ENCODE measurements at regions not wholly inside any gene's neighbourhood (a gene's known extent, or its start where the extent isn't known, plus 50 kb on each side); places are given as distances from the start of the nearest gene placed in this dataset.

DNA sequence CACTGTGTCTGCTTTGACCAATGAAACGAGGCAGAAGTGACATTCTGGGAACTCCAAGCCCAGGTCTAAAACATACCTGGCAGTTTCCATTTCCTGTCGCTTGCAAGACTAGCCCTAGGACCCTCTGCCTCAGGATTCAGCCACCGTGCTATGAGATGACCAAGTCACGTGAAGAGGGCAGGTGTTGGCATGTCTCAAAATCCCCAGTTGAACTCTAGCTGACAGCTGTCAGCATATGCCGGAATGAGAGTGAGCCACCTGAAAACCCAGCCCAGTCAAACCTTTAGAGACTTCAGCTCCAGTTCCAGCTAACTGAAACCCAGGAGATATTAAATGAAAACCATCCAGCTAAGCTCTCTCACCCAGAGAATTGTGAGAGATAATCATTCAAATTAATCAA, 89.9 kb upstream of the PPP1R3A start:
- H3K27ac ChIP-seq, result no peak overlapping the region
- no peaks in the 10 kb centered on the region for H3F3A ChIP-seq (ENCODE audit: low read depth)
- Mint-ChIP-seq H3K27ac (no peak overlapping the region), H3K4me1 (no peaks in the 10 kb centered on the region), H3K9me3 (no peaks in the 10 kb centered on the region), H3K27me3 (ENCODE audit: insufficient read depth, low read depth) (no peaks in the 10 kb centered on the region), H3K36me3 (no peaks in the 10 kb centered on the region), H3K4me3 (no peak overlapping the region)
- H3K27me3 ChIP-seq, result no peaks in the 10 kb centered on the region
- DNase-seq (ENCODE audit: low spot score), result no peak
- H3K36me3 ChIP-seq, result no peaks in the 10 kb centered on the region
- H3K4me1 ChIP-seq, result no peaks in the 10 kb centered on the region
- H4K20me1 ChIP-seq (ENCODE audit: low read depth), result no peaks in the 10 kb centered on the region
- no peak overlapping the region for H3K4me3 ChIP-seq
- TF ChIP-seq, protein P1, sequence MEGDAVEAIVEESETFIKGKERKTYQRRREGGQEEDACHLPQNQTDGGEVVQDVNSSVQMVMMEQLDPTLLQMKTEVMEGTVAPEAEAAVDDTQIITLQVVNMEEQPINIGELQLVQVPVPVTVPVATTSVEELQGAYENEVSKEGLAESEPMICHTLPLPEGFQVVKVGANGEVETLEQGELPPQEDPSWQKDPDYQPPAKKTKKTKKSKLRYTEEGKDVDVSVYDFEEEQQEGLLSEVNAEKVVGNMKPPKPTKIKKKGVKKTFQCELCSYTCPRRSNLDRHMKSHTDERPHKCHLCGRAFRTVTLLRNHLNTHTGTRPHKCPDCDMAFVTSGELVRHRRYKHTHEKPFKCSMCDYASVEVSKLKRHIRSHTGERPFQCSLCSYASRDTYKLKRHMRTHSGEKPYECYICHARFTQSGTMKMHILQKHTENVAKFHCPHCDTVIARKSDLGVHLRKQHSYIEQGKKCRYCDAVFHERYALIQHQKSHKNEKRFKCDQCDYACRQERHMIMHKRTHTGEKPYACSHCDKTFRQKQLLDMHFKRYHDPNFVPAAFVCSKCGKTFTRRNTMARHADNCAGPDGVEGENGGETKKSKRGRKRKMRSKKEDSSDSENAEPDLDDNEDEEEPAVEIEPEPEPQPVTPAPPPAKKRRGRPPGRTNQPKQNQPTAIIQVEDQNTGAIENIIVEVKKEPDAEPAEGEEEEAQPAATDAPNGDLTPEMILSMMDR (IDR thresholded peaks at IDR 0.05), result no peak
- TF ChIP-seq EZH2phosphoT487 (IDR thresholded peaks at IDR 0.05), result no peak
- TF ChIP-seq EZH2 (IDR thresholded peaks at IDR 0.05), result no peak
- H3K9ac ChIP-seq, result no peak overlapping the region
- H3K79me2 ChIP-seq (ENCODE audit: low read depth), result no peaks in the 10 kb centered on the region
- H2AFZ ChIP-seq (replicated peaks), result no peak overlapping the region
- H3K4me2 ChIP-seq, result no peak overlapping the region
- H3K9me3 ChIP-seq (ENCODE audit: low read depth), result no peaks in the 10 kb centered on the region

DNA sequence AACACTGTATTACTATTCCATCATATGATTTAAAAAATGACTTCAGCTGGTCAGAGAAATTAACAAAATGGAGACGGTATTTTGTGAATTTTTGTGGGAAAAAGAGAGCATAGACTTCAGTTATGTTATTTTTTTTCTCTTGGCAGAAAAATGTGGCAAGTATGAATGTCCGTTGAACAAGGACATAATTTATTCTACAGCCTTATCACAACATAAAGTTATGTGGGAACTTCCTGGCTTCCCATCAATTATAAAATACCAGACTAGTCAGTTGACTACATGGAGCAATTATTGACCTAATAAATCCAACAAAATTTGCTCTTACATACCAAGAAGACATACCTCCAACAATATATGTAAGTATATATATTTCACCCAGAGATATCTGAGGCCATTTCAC, 88.6 kb upstream of the PPP1R3A start:
- H3K9ac ChIP-seq, result no peak overlapping the region
- H3K4me3 Mint-ChIP-seq, result no peak overlapping the region
- peaks cover 3% of the 10 kb centered on the region for H3K9me3 Mint-ChIP-seq

DNA sequence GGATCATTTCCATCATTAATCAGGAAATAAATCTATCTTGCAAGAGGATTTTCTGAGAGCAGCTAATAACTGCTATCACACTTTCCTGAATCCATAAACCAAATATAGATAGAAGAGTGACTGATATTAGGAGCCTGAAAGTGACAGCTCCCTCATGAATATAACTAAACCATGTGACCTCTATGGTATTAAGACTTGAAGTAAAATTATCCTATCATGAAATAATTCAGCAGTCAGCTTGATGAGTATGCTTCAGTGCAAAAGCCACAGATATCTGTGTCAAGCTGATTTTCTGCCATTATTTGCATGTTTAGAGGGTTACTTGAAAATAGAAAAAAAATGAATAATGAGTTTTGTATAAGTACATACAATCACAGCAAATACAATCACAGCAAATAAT, 80.1 kb upstream of the PPP1R3A start:
- Histone ChIP-seq H3K9me3 (ENCODE audit: low read depth) (peaks cover 15% of the 10 kb centered on the region), H2AFZ (replicated peaks) (no peak overlapping the region), H3K4me3 (no peak overlapping the region), H3K79me2 (ENCODE audit: low read depth) (no peaks in the 10 kb centered on the region), H3K27me3 (no peaks in the 10 kb centered on the region), H3K36me3 (no peaks in the 10 kb centered on the region), H3K4me2 (no peak overlapping the region), H3F3A (ENCODE audit: low read depth) (no peaks in the 10 kb centered on the region), H3K9ac (no peak overlapping the region), H4K20me1 (ENCODE audit: low read depth) (no peaks in the 10 kb centered on the region), H3K4me1 (no peaks in the 10 kb centered on the region), H3K27ac (no peak overlapping the region)
- TF ChIP-seq, protein P1 (IDR thresholded peaks at IDR 0.05), result no peak
- TF ChIP-seq EZH2 (IDR thresholded peaks at IDR 0.05) (no peak), EZH2phosphoT487 (IDR thresholded peaks at IDR 0.05) (no peak)
- Mint-ChIP-seq H3K4me1 (no peaks in the 10 kb centered on the region), H3K36me3 (no peaks in the 10 kb centered on the region), H3K27me3 (ENCODE audit: insufficient read depth, low read depth) (no peaks in the 10 kb centered on the region), H3K4me3 (no peak overlapping the region), H3K27ac (no peak overlapping the region), H3K9me3 (peaks cover 10% of the 10 kb centered on the region)
- no peak for DNase-seq (ENCODE audit: low spot score)

More for the DNA sequence above, 88.6 kb upstream of the PPP1R3A start:
- no peak overlapping the region for H3K4me2 ChIP-seq
- no peaks in the 10 kb centered on the region for H3K27me3 Mint-ChIP-seq (ENCODE audit: insufficient read depth, low read depth)
- no peak overlapping the region for H3K4me3 ChIP-seq
- H3F3A ChIP-seq (ENCODE audit: low read depth), result no peaks in the 10 kb centered on the region
- H4K20me1 ChIP-seq (ENCODE audit: low read depth), result no peaks in the 10 kb centered on the region
- H3K79me2 ChIP-seq (ENCODE audit: low read depth), result no peaks in the 10 kb centered on the region
- no peaks in the 10 kb centered on the region for H3K4me1 ChIP-seq
- DNase-seq (ENCODE audit: low spot score), result no peak
- no peaks in the 10 kb centered on the region for H3K36me3 Mint-ChIP-seq
- H3K9me3 ChIP-seq (ENCODE audit: low read depth), result no peaks in the 10 kb centered on the region
- H3K4me1 Mint-ChIP-seq, result no peaks in the 10 kb centered on the region
- H3K27me3 ChIP-seq, result no peaks in the 10 kb centered on the region
- no peak overlapping the region for H2AFZ ChIP-seq (replicated peaks)
- TF ChIP-seq, protein P1 (IDR thresholded peaks at IDR 0.05), result no peak
- no peak for TF ChIP-seq EZH2phosphoT487 (IDR thresholded peaks at IDR 0.05)
- no peak for TF ChIP-seq EZH2 (IDR thresholded peaks at IDR 0.05)
- no peak overlapping the region for H3K27ac Mint-ChIP-seq
- no peaks in the 10 kb centered on the region for H3K36me3 ChIP-seq
- no peak overlapping the region for H3K27ac ChIP-seq

Data from neural progenitor cell (in vitro differentiated cells).